Fibroblast of lung (primary cell): ENCODE measurements at regions not wholly inside any gene's neighbourhood (a gene's known extent, or its start where the extent isn't known, plus 50 kb on each side); places are given as distances from the start of the nearest gene placed in this dataset.

ENCODE experiments used
- CTCF ChIP-seq, 2 donors: IDR thresholded peaks in 1 of 2; conservative IDR thresholded peaks in 1 of 2; 1 replicate in 1 of 2; 2 replicates in 1 of 2; pipeline ENCODE4 v1.5.1; 2011 to 2012; ENCODE audit warnings: low read length in 2 of 2, control low read depth in 1 of 2, inconsistent platforms in 1 of 2, low read depth in 1 of 2, mild to moderate bottlenecking in 1 of 2
- EZH2 ChIP-seq: IDR thresholded peaks from 2 replicates; pipeline ENCODE4 v1.5.1; 2012; ENCODE audit warnings: low read length, control low read depth, mild to moderate bottlenecking; ENCODE audit errors: missing control alignments

- no peak for TF ChIP-seq CTCF (conservative IDR thresholded peaks at IDR 0.05 in 1 of 2, IDR thresholded peaks at IDR 0.05 in 1 of 2; ENCODE audit: low read depth in 1 of 2, low read length in 2 of 2)
- TF ChIP-seq EZH2: no peak
Measured at GRCh38 chr3:154743418-154743817, 313.4 kb upstream of the GPR149 start.
